ENCODE measurements at regions not wholly inside any gene's neighbourhood (a gene's known extent, or its start where the extent isn't known, plus 50 kb on each side); places are given as distances from the start of the nearest gene placed in this dataset.

- TF ChIP-seq POLR2A (IDR thresholded peaks at IDR 0.05) (no peak), CTCF (IDR thresholded peaks at IDR 0.05) (no peak)
These were observed 145.1 kb upstream of the OPCML start for GRCh38 chr11:133677387-133677786.
